ENCODE measurements at regions not wholly inside any gene's neighbourhood (a gene's known extent, or its start where the extent isn't known, plus 50 kb on each side); places are given as distances from the start of the nearest gene placed in this dataset.

- no peak overlapping the region for H3K27ac ChIP-seq (ENCODE audit: low read depth, low read length)
- 76% methylated on average over 2 of the region's 2 CpGs; no CpG with 5 or more reads in 1 of the 2 experiments for WGBS, 2 experiments (ENCODE audit: extremely low coverage in 1 of 2, insufficient coverage in 1 of 2, insufficient read length in 1 of 2, insufficient replicate concordance in 2 of 2, low coverage in 1 of 2, low lambda C conversion rate in 2 of 2, missing lambda C conversion rate in 1 of 2)
- TF ChIP-seq KDM5A (IDR thresholded peaks at IDR 0.05; ENCODE audit: low read length) (no peak), TEAD4 (IDR thresholded peaks at IDR 0.05; ENCODE audit: low read depth, low read length) (peak; percentile 64), ATF3 (IDR thresholded peaks at IDR 0.05; ENCODE audit: insufficient read depth, low read depth, low read length) (0 out of 2 replicates have a peak, but pooled peaks have one; percentile 41), ASH2L (IDR thresholded peaks at IDR 0.05; ENCODE audit: low read length) (no peak), BACH1 (IDR thresholded peaks at IDR 0.05; ENCODE audit: low read length) (peak; percentile 99), NRF1 (IDR thresholded peaks at IDR 0.05; ENCODE audit: low read depth, low read length) (no peak), TBP (IDR thresholded peaks at IDR 0.05; ENCODE audit: low read depth, low read length) (no peak), TCF12 (IDR thresholded peaks at IDR 0.05; ENCODE audit: low read depth, low read length) (no peak), E2F6 (IDR thresholded peaks at IDR 0.05) (no peak), CEBPB (IDR thresholded peaks at IDR 0.05; ENCODE audit: low read depth, low read length) (peak; percentile 73), SRF (IDR thresholded peaks at IDR 0.05; ENCODE audit: low read depth, low read length) (no peak), MAFK (IDR thresholded peaks at IDR 0.05; ENCODE audit: low read depth, low read length) (peak; percentile 96), SUZ12 (IDR thresholded peaks at IDR 0.05; ENCODE audit: low read length) (no peak), SP2 (IDR thresholded peaks at IDR 0.05; ENCODE audit: low read length) (no peak)
- H3K27me3 ChIP-seq (replicated peaks in 1 of 4; ENCODE audit: control insufficient read depth in 3 of 4, extremely low read depth in 1 of 4, insufficient read depth in 3 of 4, low read length in 3 of 4) = no peaks in the 10 kb centered on the region
- no peak overlapping the region for H3K23ac ChIP-seq (ENCODE audit: insufficient read length)
- no peak overlapping the region for H2BK20ac ChIP-seq (ENCODE audit: low read length)
- no peak overlapping the region for H3K4ac ChIP-seq (replicated peaks; ENCODE audit: insufficient read length, low read depth, low read length)
- H4K5ac ChIP-seq (ENCODE audit: insufficient read length, low read depth, low read length) = no peak overlapping the region
- H3K4me2 ChIP-seq (ENCODE audit: insufficient read depth in 1 of 2, low read depth in 2 of 2, low read length in 2 of 2) = no peak overlapping the region
- no peaks in the 10 kb centered on the region for H3K9me3 ChIP-seq (ENCODE audit: insufficient read depth in 2 of 2, low read depth in 1 of 2, low read length in 1 of 2)
- no peaks in the 10 kb centered on the region for H3K79me1 ChIP-seq (ENCODE audit: low read depth, low read length)
- no peak overlapping the region for H2BK12ac ChIP-seq (ENCODE audit: low read depth, low read length)
- FAIRE-seq (no peak), DNase-seq (ENCODE audit: low read depth in 1 of 2, low spot score in 2 of 2) (no peak)
- H3K23me2 ChIP-seq (ENCODE audit: low read depth, low read length) = no peaks in the 10 kb centered on the region
- no peaks in the 10 kb centered on the region for H3K36me3 ChIP-seq (ENCODE audit: control insufficient read depth in 2 of 4, insufficient read depth in 4 of 4, low read length in 3 of 4)
- no peak overlapping the region for H2BK120ac ChIP-seq (replicated peaks; ENCODE audit: low read depth, low read length)
- ChIA-PET CTCF (ENCODE audit: partially characterized antibody) (no interaction called here), POLR2A (ENCODE audit: partially characterized antibody) (no interaction called here)
- no peak overlapping the region for H3K14ac ChIP-seq (ENCODE audit: insufficient read length)
- H3K4me3 ChIP-seq (ENCODE audit: extremely low read depth in 1 of 4, insufficient read depth in 2 of 4, low read depth in 3 of 4, low read length in 4 of 4) = no peak overlapping the region
- H3K9ac ChIP-seq (replicated peaks in 1 of 4; ENCODE audit: extremely low read depth in 1 of 4, low read depth in 3 of 4, low read length in 3 of 4) = no peak overlapping the region
- no peak overlapping the region for H4K8ac ChIP-seq (ENCODE audit: extremely low read depth, insufficient read depth, low read length)
- H3K18ac ChIP-seq (ENCODE audit: extremely low read depth, low read length) = no peak overlapping the region; the same call in 1 of the 2 replicates
- H3K4me1 ChIP-seq (replicated peaks in 1 of 4; ENCODE audit: control insufficient read depth in 3 of 4, insufficient read depth in 4 of 4, low read length in 3 of 4) = no peaks in the 10 kb centered on the region; a peak in 1 of 7 replicates
- no peak overlapping the region for H2AK5ac ChIP-seq (ENCODE audit: low read depth, low read length)
- no peak overlapping the region for H2BK5ac ChIP-seq (ENCODE audit: low read depth, low read length)
- no peak overlapping the region for H3K56ac ChIP-seq (replicated peaks; ENCODE audit: insufficient read length, low read depth, low read length)
- H2AFZ ChIP-seq (ENCODE audit: low read length) = no peak overlapping the region
- no peaks in the 10 kb centered on the region for H4K20me1 ChIP-seq (replicated peaks in 1 of 2; ENCODE audit: control insufficient read depth in 1 of 2, insufficient read depth in 2 of 2, low read length in 2 of 2)
- no peak overlapping the region for H4K91ac ChIP-seq (replicated peaks; ENCODE audit: insufficient read length, low read length)
- H3K79me2 ChIP-seq (ENCODE audit: control insufficient read depth in 1 of 2, insufficient read depth in 2 of 2, low read length in 2 of 2) = no peaks in the 10 kb centered on the region
- H2BK15ac ChIP-seq (ENCODE audit: low read length) = no peak overlapping the region
Observed at GRCh38 chr4:160026721-160027120, 923.8 kb downstream of the RAPGEF2 start.

Measured in H1 (cell line).